Peyer's patch (tissue), 4 donors: ENCODE measurements at regions not wholly inside any gene's neighbourhood (a gene's known extent, or its start where the extent isn't known, plus 50 kb on each side); places are given as distances from the start of the nearest gene placed in this dataset.

Source experiments
- CTCF ChIP-seq, 6 experiments: fragments of 450-650 bp in 4 of 6; fragments of 200-600 bp in 2 of 6; sonication (generic) in 1 of 6; IDR thresholded peaks; one replicate each; pipeline ENCODE4 v1.5.1; 2017 to 2019; ENCODE audit warnings: antibody characterized with exemption in 6 of 6, mild to moderate bottlenecking in 3 of 6, moderate library complexity in 1 of 6
- POLR2A ChIP-seq, 2 donors: fragments of 450-650 bp; IDR thresholded peaks; one replicate each; pipeline ENCODE4 v1.5.1; 2017; ENCODE audit warnings: antibody characterized with exemption in 2 of 2, mild to moderate bottlenecking in 2 of 2, moderate library complexity in 2 of 2

- TF ChIP-seq CTCF (IDR thresholded peaks at IDR 0.05) (no peak), POLR2A (IDR thresholded peaks at IDR 0.05) (no peak)
Measured at GRCh38 chr14:38139926-38140325, 67.8 kb upstream of the SSTR1 start.
